ENCODE measurements at regions not wholly inside any gene's neighbourhood (a gene's known extent, or its start where the extent isn't known, plus 50 kb on each side); places are given as distances from the start of the nearest gene placed in this dataset.
"Not testable (repeated sequence)": the region's sequence is repeated elsewhere in the genome, so short reads cannot be mapped to it uniquely, and the experiment has no call there.

GRCh38 chr14:85344171-85344570, 185.8 kb upstream of the FLRT2 start:
- POLR2A ChIA-PET: no interaction called here
- CTCF ChIA-PET: no interaction called here

GRCh38 chr14:85344847-85345570, 184.9 kb upstream of the FLRT2 start:
- ChIA-PET POLR2A (no interaction called here), CTCF (no interaction called here)

GRCh38 chr14:85350667-85351066, 179.3 kb upstream of the FLRT2 start:
- ChIA-PET CTCF (no interaction called here), POLR2A (no interaction called here)

- POLR2A ChIA-PET, CTCF ChIA-PET: not testable (repeated sequence)
Measured at GRCh38 chr14:85352588-85352987, 177.4 kb upstream of the FLRT2 start.

- CTCF ChIA-PET: no interaction called here
- POLR2A ChIA-PET: no interaction called here
Measured at GRCh38 chr14:85357120-85357519, 172.8 kb upstream of the FLRT2 start.

GRCh38 chr14:85358136-85358785, 171.7 kb upstream of the FLRT2 start:
- ChIA-PET CTCF (no interaction called here), POLR2A (no interaction called here)

- POLR2A ChIA-PET: no interaction called here
Measured at GRCh38 chr14:85359505-85359904, 170.4 kb upstream of the FLRT2 start.

GRCh38 chr14:85363358-85363757, 166.6 kb upstream of the FLRT2 start:
- ChIA-PET CTCF (no interaction called here), POLR2A (no interaction called here)

More at GRCh38 chr14:85359505-85359904, 170.4 kb upstream of the FLRT2 start:
- CTCF ChIA-PET: no interaction called here

GRCh38 chr14:85366226-85366625, 163.7 kb upstream of the FLRT2 start:
- POLR2A ChIA-PET: no interaction called here
- CTCF ChIA-PET: no interaction called here

GRCh38 chr14:85380881-85381280, 149.1 kb upstream of the FLRT2 start:
- CTCF ChIA-PET: no interaction called here
- POLR2A ChIA-PET: no interaction called here

- ChIA-PET POLR2A (no interaction called here), CTCF (no interaction called here)
Measured at GRCh38 chr14:85382341-85382740, 147.6 kb upstream of the FLRT2 start.

- ChIA-PET POLR2A (no interaction called here), CTCF (no interaction called here)
Measured at GRCh38 chr14:85387181-85387580, 142.8 kb upstream of the FLRT2 start.

- CTCF ChIA-PET: no interaction called here
- POLR2A ChIA-PET: no interaction called here
Measured at GRCh38 chr14:85390236-85390635, 139.7 kb upstream of the FLRT2 start.

- CTCF ChIA-PET: no interaction called here
- POLR2A ChIA-PET: no interaction called here
Measured at GRCh38 chr14:85391455-85391854, 138.5 kb upstream of the FLRT2 start.

- CTCF ChIA-PET: no interaction called here
- POLR2A ChIA-PET: no interaction called here
Measured at GRCh38 chr14:85391892-85392291, 138.1 kb upstream of the FLRT2 start.

- CTCF ChIA-PET: no interaction called here
- POLR2A ChIA-PET: no interaction called here
Measured at GRCh38 chr14:85399186-85399585, 130.8 kb upstream of the FLRT2 start.

GRCh38 chr14:85400678-85401077, 129.3 kb upstream of the FLRT2 start:
- POLR2A ChIA-PET: no interaction called here
- CTCF ChIA-PET: no interaction called here

GRCh38 chr14:85401384-85401783, 128.6 kb upstream of the FLRT2 start:
- ChIA-PET POLR2A (no interaction called here), CTCF (no interaction called here)

- ChIA-PET POLR2A (no interaction called here), CTCF (no interaction called here)
Measured at GRCh38 chr14:85402569-85403162, 127.3 kb upstream of the FLRT2 start.

- CTCF ChIA-PET: no interaction called here
- POLR2A ChIA-PET: no interaction called here
Measured at GRCh38 chr14:85409481-85410210, 120.3 kb upstream of the FLRT2 start.

GRCh38 chr14:85412756-85413155, 117.2 kb upstream of the FLRT2 start:
- ChIA-PET POLR2A (no interaction called here), CTCF (no interaction called here)
